IPS-15b (cell line): ENCODE measurements at regions not wholly inside any gene's neighbourhood (a gene's known extent, or its start where the extent isn't known, plus 50 kb on each side); places are given as distances from the start of the nearest gene placed in this dataset.

Source experiments
- H3K27me3 ChIP-seq: one replicate; pipeline ENCODE4 v1.6.1; 2013; ENCODE audit warnings: low read length; ENCODE audit not compliant: control insufficient read depth, insufficient read depth
- H3K36me3 ChIP-seq: one replicate; pipeline ENCODE4 v1.6.1; 2013; ENCODE audit warnings: low read length; ENCODE audit not compliant: control insufficient read depth, insufficient read depth
- H3K4me1 ChIP-seq: one replicate; pipeline ENCODE4 v1.6.1; 2013; ENCODE audit warnings: mild to moderate bottlenecking, low read length; ENCODE audit not compliant: control insufficient read depth, insufficient read depth
- H3K4me3 ChIP-seq: one replicate; pipeline ENCODE4 v1.5.1; 2013; ENCODE audit warnings: low read depth, low read length
- H3K9ac ChIP-seq: one replicate; pipeline ENCODE4 v1.6.1; 2013; ENCODE audit warnings: low read depth, mild to moderate bottlenecking, low read length
- H3K9me3 ChIP-seq: one replicate; pipeline ENCODE4 v1.6.1; 2013; ENCODE audit warnings: mild to moderate bottlenecking, low read length; ENCODE audit not compliant: control insufficient read depth, insufficient read depth

- no peaks in the 10 kb centered on the region for H3K36me3 ChIP-seq
- no peak overlapping the region for H3K9ac ChIP-seq
- H3K4me3 ChIP-seq: no peak overlapping the region
- no peaks in the 10 kb centered on the region for H3K9me3 ChIP-seq
- no peaks in the 10 kb centered on the region for H3K27me3 ChIP-seq
- H3K4me1 ChIP-seq: peaks cover 10% of the 10 kb centered on the region
Observed at GRCh38 chr5:91867799-91868198, 484.7 kb upstream of the ARRDC3 start.

DNA sequence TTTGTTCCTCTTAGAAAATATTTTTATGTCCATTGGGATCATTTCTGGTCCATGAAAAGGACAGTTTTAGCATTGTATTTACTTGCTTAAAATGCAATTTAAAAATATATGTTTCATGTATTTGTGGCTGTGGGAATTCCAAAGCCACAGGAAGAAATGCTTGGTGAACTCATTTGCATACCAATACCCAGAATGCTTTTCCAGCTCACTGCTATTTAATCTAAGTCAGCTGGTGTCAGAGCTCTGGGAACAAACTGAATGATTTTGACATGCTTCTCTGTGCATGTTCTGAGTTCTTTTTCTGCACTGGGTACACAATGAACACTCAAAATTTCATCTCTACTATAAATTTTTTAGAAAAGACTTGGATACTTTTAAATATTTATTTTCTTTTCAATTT, 482.8 kb upstream of the ARRDC3 start:
- Histone ChIP-seq H3K4me3 (no peak overlapping the region), H3K9ac (no peak overlapping the region), H3K9me3 (no peaks in the 10 kb centered on the region), H3K36me3 (no peaks in the 10 kb centered on the region), H3K4me1 (peaks cover 10% of the 10 kb centered on the region), H3K27me3 (no peaks in the 10 kb centered on the region)

DNA sequence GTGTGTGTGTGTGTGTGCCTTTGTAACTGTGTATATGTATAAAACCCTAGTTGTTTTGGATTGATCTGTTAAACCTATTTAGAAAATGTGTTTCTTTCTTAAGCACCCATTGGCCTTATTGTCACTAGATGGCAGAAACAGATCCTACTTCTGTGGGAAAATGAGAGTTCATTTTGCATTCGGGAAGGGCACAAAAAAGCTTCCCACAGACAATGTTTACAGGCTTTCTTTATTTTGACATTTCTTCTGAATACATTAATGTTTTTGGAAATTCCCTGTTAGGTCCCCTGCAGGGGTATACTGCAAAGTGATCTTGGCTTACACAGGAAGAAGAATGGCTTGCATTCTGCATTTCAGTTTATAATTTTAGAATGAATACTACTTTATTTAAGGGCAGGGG, 481.8 kb upstream of the ARRDC3 start:
- Histone ChIP-seq H3K27me3 (no peaks in the 10 kb centered on the region), H3K9me3 (no peaks in the 10 kb centered on the region), H3K36me3 (no peaks in the 10 kb centered on the region), H3K4me3 (no peak overlapping the region), H3K4me1 (peaks cover 10% of the 10 kb centered on the region), H3K9ac (no peak overlapping the region)

- Histone ChIP-seq H3K27me3 (no peaks in the 10 kb centered on the region), H3K4me3 (no peak overlapping the region), H3K9ac (no peak overlapping the region), H3K36me3 (no peaks in the 10 kb centered on the region), H3K9me3 (no peaks in the 10 kb centered on the region), H3K4me1 (peaks cover 6% of the 10 kb centered on the region)
Observed at GRCh38 chr5:91851670-91852069, 468.6 kb upstream of the ARRDC3 start.

DNA sequence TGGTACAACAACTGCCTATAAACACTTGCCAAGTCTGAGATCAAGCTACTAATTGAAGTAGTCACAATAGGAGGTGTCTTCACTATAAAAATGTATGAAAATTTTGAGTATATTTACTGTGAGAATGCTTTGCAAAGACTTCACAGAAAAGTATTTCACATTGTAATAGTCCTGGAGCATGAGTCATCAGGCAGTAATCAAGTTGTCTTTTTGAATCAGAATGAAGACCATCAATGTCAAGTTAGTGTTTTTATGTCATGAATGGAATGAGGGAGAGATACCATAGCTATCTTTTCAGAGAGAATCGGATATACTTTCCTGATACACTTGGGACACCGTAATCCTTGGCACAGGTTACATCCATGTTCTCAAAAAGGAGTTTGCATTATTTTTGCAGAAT, 466.9 kb upstream of the ARRDC3 start:
- Histone ChIP-seq H3K4me1 (peaks cover 6% of the 10 kb centered on the region), H3K4me3 (no peak overlapping the region), H3K27me3 (no peaks in the 10 kb centered on the region), H3K36me3 (no peaks in the 10 kb centered on the region), H3K9me3 (no peaks in the 10 kb centered on the region), H3K9ac (no peak overlapping the region)

DNA sequence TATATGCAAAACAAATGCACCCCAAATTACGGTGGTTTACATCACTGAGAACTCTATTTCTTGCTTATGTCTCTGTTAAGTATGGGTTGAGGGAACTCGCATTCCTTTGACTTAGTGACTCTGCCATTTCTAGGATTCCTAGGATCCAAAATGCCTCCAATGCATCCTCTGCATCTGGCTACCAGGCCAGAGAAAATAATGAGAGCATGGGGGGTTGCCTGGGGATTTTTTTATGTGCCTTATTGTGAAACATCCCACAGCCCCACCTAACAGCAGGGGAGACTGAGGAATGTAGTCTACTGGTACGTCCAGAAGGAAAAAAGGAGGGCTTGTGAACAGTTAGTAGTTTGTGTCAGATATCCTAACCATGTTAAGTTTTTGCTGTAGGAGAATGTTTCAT, 466.0 kb upstream of the ARRDC3 start:
- Histone ChIP-seq H3K4me3 (no peak overlapping the region), H3K9me3 (no peaks in the 10 kb centered on the region), H3K4me1 (peaks cover 6% of the 10 kb centered on the region), H3K9ac (no peak overlapping the region), H3K27me3 (no peaks in the 10 kb centered on the region), H3K36me3 (no peaks in the 10 kb centered on the region)

- H3K4me3 ChIP-seq: no peak overlapping the region
- no peaks in the 10 kb centered on the region for H3K9me3 ChIP-seq
- no peaks in the 10 kb centered on the region for H3K36me3 ChIP-seq
- H3K9ac ChIP-seq: no peak overlapping the region
- no peaks in the 10 kb centered on the region for H3K27me3 ChIP-seq
- H3K4me1 ChIP-seq: peaks cover 6% of the 10 kb centered on the region
Observed at GRCh38 chr5:91848453-91848852, 465.3 kb upstream of the ARRDC3 start.

GRCh38 chr5:91841423-91841822, 458.3 kb upstream of the ARRDC3 start:
- Histone ChIP-seq H3K4me3 (no peak overlapping the region), H3K27me3 (no peaks in the 10 kb centered on the region), H3K4me1 (no peaks in the 10 kb centered on the region), H3K36me3 (no peaks in the 10 kb centered on the region), H3K9me3 (no peaks in the 10 kb centered on the region), H3K9ac (no peak overlapping the region)

GRCh38 chr5:91840412-91840811, 457.3 kb upstream of the ARRDC3 start:
- H3K27me3 ChIP-seq: no peaks in the 10 kb centered on the region
- no peaks in the 10 kb centered on the region for H3K9me3 ChIP-seq
- no peaks in the 10 kb centered on the region for H3K4me1 ChIP-seq
- H3K36me3 ChIP-seq: no peaks in the 10 kb centered on the region
- H3K4me3 ChIP-seq: no peak overlapping the region
- H3K9ac ChIP-seq: no peak overlapping the region

DNA sequence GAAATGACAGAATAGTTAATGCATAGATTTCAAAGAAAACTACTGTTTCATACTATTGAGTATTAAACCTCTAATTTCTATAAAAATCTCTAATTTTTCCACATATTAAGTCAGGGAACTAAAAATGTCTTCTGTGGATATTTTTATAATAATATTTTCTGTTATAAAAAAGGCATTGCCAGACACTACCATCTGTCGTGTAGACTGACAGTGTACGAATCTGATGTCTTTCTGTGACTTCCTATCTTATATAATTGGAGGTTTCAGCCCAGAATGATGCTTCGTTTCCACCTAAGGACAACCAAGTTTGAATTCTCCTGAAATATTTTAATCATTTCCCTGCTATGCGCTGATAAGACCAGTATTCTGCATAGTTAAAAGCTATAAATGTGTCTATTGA, 456.6 kb upstream of the ARRDC3 start:
- H3K36me3 ChIP-seq: no peaks in the 10 kb centered on the region
- H3K9me3 ChIP-seq: no peaks in the 10 kb centered on the region
- no peak overlapping the region for H3K4me3 ChIP-seq
- H3K4me1 ChIP-seq: no peaks in the 10 kb centered on the region
- H3K27me3 ChIP-seq: no peaks in the 10 kb centered on the region
- no peak overlapping the region for H3K9ac ChIP-seq

DNA sequence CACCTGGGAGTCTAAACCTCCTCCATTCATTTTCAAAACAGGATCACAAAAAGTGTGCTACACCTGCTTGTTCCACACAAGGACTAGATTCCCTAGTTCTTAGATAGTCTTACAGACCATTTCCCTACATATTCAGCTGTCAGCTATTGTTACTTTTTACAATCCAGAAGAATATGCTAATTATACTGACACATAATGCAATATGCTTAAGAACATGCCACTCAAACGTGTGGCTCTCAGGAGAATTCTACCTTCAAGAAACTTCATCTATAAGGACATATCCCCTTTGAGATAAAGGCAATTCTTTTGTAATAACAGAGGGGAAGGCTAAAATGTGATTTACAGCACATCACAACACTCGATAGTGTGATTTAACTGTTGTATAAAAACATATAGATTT, 456.1 kb upstream of the ARRDC3 start:
- H3K36me3 ChIP-seq: no peaks in the 10 kb centered on the region
- no peaks in the 10 kb centered on the region for H3K27me3 ChIP-seq
- no peak overlapping the region for H3K9ac ChIP-seq
- no peak overlapping the region for H3K4me3 ChIP-seq
- no peaks in the 10 kb centered on the region for H3K9me3 ChIP-seq
- no peaks in the 10 kb centered on the region for H3K4me1 ChIP-seq

DNA sequence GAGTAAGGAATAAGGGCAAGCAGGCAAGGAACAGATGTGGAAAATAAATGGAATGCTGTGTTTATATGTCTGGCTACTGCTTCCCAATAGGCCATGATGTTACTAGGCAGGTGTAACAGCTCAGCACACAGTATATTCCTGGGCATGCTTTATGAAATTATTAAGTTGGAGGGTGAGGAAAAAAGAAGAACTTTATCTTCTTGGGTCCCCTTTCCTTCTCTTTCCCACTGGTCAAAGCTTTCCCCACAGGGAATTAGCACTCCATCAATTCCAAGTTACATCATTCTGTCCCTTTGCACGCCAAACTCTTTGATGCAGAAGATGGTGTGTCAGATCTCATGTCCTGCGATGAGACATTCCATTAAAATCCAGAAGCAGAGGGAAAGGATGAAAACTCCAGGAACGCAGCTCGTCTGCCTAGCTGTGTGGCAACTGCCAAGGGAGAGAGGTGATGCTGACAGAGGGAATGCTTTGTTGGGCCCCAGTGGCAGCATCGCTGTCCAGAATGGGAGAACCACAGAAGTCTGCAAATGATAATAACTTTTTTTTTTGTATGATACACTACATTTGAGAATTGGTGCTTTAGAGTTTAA, 447.3 kb upstream of the ARRDC3 start:
- Histone ChIP-seq H3K36me3 (no peaks in the 10 kb centered on the region), H3K9ac (no peak overlapping the region), H3K9me3 (no peaks in the 10 kb centered on the region), H3K27me3 (no peaks in the 10 kb centered on the region), H3K4me3 (no peak overlapping the region), H3K4me1 (no peaks in the 10 kb centered on the region)
